PC-3 (cell line): ENCODE measurements at regions not wholly inside any gene's neighbourhood (a gene's known extent, or its start where the extent isn't known, plus 50 kb on each side); places are given as distances from the start of the nearest gene placed in this dataset.

Experiments
- EZH2 ChIP-seq: fragments of 300-600 bp; sonication (generic); IDR thresholded peaks from one replicate; pipeline ENCODE4 v1.6.1; 2017; ENCODE audit warnings: antibody characterized with exemption, mild to moderate bottlenecking, low read length; ENCODE audit not compliant: unreplicated experiment
- EZH2phosphoT487 ChIP-seq: fragments of 300-600 bp; sonication (generic); IDR thresholded peaks from 2 replicates; pipeline ENCODE4 v1.6.1; 2018; ENCODE audit warnings: mild to moderate bottlenecking, antibody characterized with exemption, low read length, borderline replicate concordance
- TF ChIP-seq, protein P1 (sequence below): fragments of 300-600 bp; sonication (generic); conservative IDR thresholded peaks from 2 replicates; pipeline ENCODE4 v1.5.1; 2017; ENCODE audit warnings: antibody characterized with exemption, low read depth, mild to moderate bottlenecking, low read length

DNA sequence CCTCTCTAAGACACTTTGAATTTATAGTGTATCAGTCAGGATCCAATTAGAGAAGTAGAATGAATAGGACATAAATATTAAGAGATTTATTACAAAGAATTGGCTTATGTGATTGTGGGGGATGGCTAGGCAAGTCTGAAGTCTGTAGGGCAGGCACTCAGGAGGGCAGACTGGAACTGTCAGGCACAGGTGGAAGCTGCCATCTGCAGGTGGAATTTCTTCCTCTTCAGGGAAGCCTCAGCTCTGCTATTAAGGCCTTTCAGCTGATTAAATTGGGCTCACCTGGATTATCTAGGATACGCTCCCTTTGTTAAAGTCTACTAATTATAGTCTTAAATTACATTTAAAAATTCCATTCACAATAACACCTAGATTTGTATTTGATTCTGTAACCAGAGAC is 92.0 kb upstream of the HAO2 start:
- TF ChIP-seq, protein P1, sequence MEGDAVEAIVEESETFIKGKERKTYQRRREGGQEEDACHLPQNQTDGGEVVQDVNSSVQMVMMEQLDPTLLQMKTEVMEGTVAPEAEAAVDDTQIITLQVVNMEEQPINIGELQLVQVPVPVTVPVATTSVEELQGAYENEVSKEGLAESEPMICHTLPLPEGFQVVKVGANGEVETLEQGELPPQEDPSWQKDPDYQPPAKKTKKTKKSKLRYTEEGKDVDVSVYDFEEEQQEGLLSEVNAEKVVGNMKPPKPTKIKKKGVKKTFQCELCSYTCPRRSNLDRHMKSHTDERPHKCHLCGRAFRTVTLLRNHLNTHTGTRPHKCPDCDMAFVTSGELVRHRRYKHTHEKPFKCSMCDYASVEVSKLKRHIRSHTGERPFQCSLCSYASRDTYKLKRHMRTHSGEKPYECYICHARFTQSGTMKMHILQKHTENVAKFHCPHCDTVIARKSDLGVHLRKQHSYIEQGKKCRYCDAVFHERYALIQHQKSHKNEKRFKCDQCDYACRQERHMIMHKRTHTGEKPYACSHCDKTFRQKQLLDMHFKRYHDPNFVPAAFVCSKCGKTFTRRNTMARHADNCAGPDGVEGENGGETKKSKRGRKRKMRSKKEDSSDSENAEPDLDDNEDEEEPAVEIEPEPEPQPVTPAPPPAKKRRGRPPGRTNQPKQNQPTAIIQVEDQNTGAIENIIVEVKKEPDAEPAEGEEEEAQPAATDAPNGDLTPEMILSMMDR, result peak; percentile 62
- TF ChIP-seq EZH2, result no peak
- TF ChIP-seq EZH2phosphoT487, result no peak
